ENCODE measurements at regions not wholly inside any gene's neighbourhood (a gene's known extent, or its start where the extent isn't known, plus 50 kb on each side); places are given as distances from the start of the nearest gene placed in this dataset.
"Not testable (repeated sequence)": the region's sequence is repeated elsewhere in the genome, so short reads cannot be mapped to it uniquely, and the experiment has no call there.

- no peak for DNase-seq (ENCODE audit: low read depth in 2 of 2)
These were observed 157.5 kb upstream of the ATF7IP start for GRCh38 chr12:14207905-14208551.

GRCh38 chr12:14211947-14212387, 153.5 kb upstream of the ATF7IP start:
- no peak for DNase-seq (ENCODE audit: low read depth in 2 of 2)

GRCh38 chr12:14213542-14213941, 151.9 kb upstream of the ATF7IP start:
- DNase-seq (ENCODE audit: low read depth in 2 of 2), result no peak

- DNase-seq (ENCODE audit: low read depth in 2 of 2), result no peak
These were observed 151.0 kb upstream of the ATF7IP start for GRCh38 chr12:14214495-14214894.

GRCh38 chr12:14215949-14216348, 149.5 kb upstream of the ATF7IP start:
- not testable (repeated sequence) for DNase-seq (ENCODE audit: low read depth in 2 of 2)

GRCh38 chr12:14216405-14217294, 148.8 kb upstream of the ATF7IP start:
- no peak for DNase-seq (ENCODE audit: low read depth in 2 of 2)

GRCh38 chr12:14219156-14219555, 146.3 kb upstream of the ATF7IP start:
- no peak for DNase-seq (ENCODE audit: low read depth in 2 of 2)

GRCh38 chr12:14219670-14220069, 145.8 kb upstream of the ATF7IP start:
- DNase-seq (ENCODE audit: low read depth in 2 of 2), result not testable (repeated sequence)

GRCh38 chr12:14225064-14225463, 140.4 kb upstream of the ATF7IP start:
- DNase-seq (ENCODE audit: low read depth in 2 of 2), result no peak

- not testable (repeated sequence) for DNase-seq (ENCODE audit: low read depth in 2 of 2)
These were observed 130.3 kb upstream of the ATF7IP start for GRCh38 chr12:14235176-14235575.

- not testable (repeated sequence) for DNase-seq (ENCODE audit: low read depth in 2 of 2)
These were observed 128.8 kb upstream of the ATF7IP start for GRCh38 chr12:14236641-14237040.

- no peak for DNase-seq (ENCODE audit: low read depth in 2 of 2)
These were observed 127.2 kb upstream of the ATF7IP start for GRCh38 chr12:14238221-14238792.

GRCh38 chr12:14239350-14239934, 126.0 kb upstream of the ATF7IP start:
- DNase-seq (ENCODE audit: low read depth in 2 of 2), result no peak

- no peak for DNase-seq (ENCODE audit: low read depth in 2 of 2)
These were observed 125.3 kb upstream of the ATF7IP start for GRCh38 chr12:14239935-14240872.

- DNase-seq (ENCODE audit: low read depth in 2 of 2), result no peak
These were observed 124.6 kb upstream of the ATF7IP start for GRCh38 chr12:14240873-14241220.

- not testable (repeated sequence) for DNase-seq (ENCODE audit: low read depth in 2 of 2)
These were observed 122.7 kb upstream of the ATF7IP start for GRCh38 chr12:14242825-14243224.

GRCh38 chr12:14243941-14244340, 121.5 kb upstream of the ATF7IP start:
- DNase-seq (ENCODE audit: low read depth in 2 of 2), result no peak

- DNase-seq (ENCODE audit: low read depth in 2 of 2), result no peak
These were observed 120.4 kb upstream of the ATF7IP start for GRCh38 chr12:14244876-14245669.

- no peak for DNase-seq (ENCODE audit: low read depth in 2 of 2)
These were observed 118.3 kb upstream of the ATF7IP start for GRCh38 chr12:14247166-14247565.

GRCh38 chr12:14249368-14249767, 116.1 kb upstream of the ATF7IP start:
- no peak for DNase-seq (ENCODE audit: low read depth in 2 of 2)

Data from stimulated activated CD8-positive, alpha-beta memory T cell treated with anti-CD3 and anti-CD28 coated beads, Interleukin-7, amount 100 ng/mL, for 1 hour (primary cell).